Skin of body (tissue), 1 donor: ENCODE measurements at regions not wholly inside any gene's neighbourhood (a gene's known extent, or its start where the extent isn't known, plus 50 kb on each side); places are given as distances from the start of the nearest gene placed in this dataset.

ENCODE experiments used
- DNase-seq: peaks from one replicate; lab custom pipeline; 2025; lab: John Stamatoyannopoulos, UW

DNA sequence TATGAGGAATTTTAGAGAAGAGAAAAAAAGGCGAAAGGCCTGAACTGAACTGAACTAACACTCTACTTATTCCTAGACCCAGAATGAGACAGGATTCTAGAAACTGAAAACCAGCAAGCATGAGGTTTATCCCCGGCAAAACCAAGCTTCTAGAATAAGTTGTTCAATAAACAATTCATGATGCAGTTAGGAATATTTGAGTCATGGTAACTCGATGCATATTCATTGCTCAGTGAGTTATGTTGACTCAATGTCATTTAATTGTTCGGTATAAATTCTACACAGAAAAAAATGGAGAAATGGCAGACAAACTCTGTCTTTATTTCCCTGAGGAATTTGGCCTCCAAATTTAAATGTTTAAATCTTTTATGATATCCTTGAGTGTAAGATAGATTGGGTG is 321.5 kb downstream of the SATB2 start:
- no peak for DNase-seq

DNA sequence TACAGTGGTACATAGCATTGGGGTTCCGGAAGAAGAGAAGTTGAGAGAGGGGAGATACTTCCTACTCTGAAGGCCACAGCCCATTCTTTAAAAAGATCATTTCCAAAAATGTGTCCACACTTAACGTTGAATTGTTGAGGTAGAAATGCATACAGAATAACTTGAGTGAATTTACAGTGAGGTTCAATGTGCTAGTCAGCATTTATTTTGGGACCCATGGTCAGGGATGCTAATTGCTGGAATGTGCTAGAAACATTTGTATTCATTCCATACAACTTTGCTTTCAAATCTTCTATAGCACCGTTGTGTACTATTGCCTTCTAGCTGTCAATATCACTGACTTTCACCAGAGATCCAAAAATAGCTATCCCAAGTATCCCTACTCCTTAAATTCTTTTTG is 325.9 kb downstream of the SATB2 start:
- no peak for DNase-seq

DNA sequence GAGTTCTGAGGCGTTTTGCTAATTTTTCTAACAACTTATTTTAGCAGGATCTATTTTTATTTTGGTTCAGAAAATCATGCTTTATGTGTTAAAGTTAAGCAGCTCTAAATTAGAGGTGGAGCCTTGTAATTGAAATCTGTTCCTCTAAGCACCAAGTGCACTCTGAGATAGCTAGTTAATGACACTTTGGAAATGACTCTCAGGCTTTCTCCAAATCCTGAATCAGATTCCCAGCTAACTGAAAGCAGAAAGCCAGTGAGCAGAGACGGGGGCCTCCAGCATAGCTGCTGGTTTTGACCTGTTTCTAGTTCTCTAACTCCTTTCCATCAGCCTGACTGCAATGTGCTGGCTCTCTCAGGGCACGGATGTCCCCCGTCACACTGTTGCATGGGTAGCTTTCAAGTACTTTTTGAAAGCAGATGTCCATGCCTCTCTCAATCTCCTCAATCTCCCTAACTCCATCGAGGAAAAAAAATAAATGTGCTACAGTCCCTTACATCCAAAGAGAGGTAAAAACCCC is 326.5 kb downstream of the SATB2 start:
- no peak for DNase-seq

DNA sequence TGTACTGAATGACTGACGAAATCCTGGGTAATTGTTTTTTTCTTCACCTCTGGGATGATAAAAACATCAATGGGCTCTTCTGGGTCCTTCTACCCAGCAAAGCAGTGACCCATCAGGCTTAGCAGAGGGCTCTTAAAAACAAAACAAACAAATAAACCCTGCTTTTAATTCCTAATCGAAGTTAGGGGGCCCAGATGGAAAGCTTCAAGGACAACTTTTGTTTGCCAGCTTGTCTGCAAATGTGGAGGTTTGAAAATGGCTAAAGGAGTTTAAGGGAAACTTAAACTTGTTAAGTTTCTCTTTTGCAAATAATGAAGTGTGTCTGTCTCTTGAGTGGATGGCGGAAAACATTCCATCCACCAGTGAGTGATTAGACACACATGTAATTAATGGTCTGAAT is 327.2 kb downstream of the SATB2 start:
- peak; percentile 4 for DNase-seq

DNA sequence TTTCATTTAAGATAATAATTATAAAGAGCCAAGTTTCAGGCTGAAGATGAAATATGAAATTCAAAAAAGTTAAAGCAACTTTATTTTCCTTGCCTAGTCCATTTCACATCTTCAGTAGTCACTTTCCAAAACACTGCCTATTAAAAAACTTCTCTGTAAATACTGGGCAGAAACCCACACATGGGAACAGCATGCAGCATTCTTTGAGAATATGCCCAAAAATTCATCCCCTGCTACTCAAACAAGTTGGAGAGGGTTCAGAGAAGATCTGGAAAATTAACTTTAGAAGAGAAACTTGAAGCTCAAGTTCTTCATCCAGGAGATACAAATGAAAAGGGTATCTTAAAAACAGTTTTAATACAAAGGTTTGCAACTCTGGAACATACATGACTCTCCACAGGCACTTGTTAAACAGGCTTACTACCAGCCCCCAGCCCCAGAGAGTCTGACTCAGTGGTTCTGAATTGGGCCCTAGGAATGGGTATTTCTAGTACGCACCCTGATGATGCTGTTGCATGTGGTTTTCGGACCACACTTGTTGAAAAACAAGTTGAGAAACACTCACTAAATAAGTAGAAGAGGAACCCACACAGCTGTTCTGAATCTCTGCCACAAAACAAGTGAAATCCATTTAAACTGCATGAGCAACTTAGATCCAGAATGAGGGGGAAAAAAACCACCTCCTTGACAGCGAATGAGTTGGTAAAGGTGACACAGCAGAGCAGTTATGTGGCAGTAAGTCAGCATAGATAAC is 329.1 kb downstream of the SATB2 start:
- DNase-seq: peak; percentile 7

DNA sequence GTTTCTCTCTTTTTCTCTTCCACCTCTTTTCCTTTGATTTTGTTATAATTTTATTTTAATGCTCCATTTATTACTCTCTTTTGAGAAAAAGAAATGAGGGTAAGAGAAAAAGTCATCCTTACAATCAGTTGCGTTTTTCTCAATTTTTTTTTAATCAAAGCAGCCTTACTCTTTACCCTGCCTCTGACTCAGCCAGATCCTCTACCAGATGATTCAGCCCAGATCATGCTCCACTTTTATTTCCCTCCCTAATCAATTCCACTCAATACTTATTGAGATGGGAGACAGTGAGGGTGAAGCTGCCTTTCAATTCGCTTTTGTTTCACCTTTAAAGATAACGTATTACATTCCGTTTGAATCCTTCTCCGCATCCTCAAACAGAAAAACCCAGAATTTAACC is 337.9 kb downstream of the SATB2 start:
- no peak for DNase-seq

DNA sequence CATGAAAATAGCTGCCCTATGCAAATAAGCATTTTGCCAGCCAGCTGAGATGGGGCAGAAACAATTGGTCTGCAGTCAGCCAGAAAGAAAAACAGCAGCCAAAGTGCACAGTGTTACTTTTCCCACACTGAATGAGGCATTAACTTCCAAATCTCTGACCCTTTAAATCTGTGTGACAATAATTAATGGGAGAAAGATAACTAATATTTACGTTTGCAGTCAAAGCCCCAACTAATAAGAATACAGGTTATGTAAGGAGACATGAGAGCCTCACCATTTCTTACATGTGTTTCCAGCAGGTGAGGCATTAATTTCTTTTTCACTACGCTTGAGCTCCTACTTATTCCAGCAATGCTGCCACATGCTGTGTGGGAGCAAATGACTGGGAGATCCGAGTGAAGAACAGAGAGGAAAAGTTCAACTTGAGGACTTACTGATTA is 339.0 kb downstream of the SATB2 start:
- no peak for DNase-seq

DNA sequence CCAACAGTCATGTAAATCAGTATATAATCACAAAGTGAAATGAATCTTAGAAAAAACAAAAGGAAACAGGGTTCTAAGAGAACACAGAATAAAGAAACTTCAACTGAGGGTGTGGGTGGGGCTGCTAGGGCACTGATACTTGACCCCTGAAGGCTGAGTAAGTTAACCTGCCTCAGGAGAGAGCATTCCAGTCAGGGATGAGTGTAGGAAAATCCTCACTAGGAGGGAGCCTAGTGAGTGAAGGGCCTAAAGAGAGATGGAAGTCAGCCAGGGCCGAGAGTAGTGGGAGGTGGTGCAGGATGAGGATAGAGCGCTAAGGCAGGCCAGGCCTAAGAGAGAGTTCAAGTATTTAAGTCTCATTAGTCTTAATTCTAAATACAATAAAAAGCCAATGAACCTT is 342.6 kb downstream of the SATB2 start:
- no peak for DNase-seq

DNA sequence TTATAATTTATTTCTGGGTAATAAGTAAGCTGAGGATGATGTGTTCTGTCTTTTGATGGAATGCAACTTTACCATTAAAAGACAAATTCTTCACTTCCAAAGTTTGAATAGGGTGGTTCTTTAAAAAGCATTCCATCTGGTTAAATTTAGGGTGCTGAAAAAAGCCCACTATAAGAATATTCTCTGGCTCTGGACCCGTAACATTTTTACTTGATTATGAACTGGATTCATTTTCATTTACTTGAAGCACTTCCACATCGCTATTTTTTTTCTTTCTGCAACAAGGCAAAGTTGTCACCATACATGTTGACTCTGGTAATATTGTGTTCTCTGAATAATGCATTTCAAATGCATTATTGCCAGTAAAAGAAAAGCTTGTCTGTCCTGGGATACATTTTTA is 344.6 kb downstream of the SATB2 start:
- DNase-seq: no peak

DNA sequence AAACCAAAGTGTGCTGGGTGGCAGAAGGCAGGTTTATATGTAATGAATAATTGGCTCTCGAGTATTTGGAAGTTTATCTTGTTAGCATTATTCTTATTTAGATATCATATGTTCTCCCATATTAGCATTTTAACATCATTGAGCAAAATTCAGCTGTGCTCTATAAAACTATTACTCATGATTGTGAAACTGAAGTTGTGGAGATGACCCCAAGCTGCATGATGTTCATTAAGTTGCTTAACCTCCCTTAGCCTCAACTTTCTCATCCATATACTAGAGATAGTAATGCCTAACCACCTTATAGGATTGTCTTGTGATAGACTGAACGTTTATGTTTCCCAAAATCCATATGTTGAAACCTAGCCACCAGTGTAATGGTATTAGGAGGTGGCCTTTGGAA is 346.3 kb downstream of the SATB2 start:
- DNase-seq: no peak

DNA sequence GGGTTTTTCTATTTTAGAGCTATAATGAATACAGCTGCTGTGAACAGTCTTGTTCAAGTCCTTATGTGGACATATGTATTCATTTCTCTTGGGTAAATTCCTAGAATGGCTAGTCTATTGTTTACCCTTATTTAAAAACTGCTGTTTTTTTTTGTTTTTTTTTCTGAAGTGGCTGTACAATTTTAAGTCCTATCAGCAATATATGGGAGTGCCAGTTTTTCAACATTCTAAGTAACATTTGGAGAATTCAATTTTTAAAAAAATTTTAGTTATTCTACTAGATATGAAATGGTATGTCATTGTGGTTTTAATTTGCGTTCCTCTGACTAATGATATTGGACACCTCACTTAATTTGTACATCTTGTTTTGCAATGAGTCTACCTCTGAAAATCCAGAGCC is 349.7 kb downstream of the SATB2 start:
- no peak for DNase-seq

DNA sequence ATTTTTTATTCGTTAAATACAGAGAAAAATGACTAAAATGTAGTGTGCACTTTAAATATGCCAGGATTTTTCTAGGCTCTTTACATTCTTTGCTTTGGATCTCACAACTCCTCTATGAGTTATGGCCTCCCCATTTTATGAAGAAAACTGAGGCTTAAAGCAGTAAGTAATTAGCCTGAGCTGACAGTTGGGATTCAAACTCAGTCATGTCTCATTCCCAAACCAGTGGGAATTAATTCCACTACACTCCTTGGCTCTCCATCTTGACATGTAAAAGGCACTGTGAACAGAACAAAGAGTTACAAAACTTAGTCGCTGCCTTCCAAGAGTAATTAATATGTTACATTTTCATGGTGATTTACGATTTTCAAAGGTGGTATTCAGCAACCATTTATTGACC is 351.9 kb downstream of the SATB2 start:
- DNase-seq: no peak

DNA sequence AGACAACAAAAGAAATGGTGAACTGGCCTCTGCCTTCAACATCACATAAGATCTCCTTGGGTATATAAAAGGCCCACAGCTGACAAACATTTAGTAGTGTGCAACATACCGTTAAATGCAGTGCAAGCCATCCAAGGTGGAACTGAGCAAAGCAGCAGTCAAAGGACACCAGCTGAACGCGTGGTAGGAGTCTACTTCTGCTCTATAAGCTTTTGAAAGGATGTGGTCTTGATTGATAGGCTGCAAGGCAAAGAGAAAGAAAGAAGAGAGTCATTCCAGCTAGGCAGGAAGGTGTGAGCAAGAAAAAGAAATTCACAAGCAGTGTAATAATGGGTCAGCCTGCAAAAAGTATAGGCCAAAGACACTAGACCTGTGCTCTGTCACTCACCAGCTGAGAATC is 356.3 kb downstream of the SATB2 start:
- no peak for DNase-seq

DNA sequence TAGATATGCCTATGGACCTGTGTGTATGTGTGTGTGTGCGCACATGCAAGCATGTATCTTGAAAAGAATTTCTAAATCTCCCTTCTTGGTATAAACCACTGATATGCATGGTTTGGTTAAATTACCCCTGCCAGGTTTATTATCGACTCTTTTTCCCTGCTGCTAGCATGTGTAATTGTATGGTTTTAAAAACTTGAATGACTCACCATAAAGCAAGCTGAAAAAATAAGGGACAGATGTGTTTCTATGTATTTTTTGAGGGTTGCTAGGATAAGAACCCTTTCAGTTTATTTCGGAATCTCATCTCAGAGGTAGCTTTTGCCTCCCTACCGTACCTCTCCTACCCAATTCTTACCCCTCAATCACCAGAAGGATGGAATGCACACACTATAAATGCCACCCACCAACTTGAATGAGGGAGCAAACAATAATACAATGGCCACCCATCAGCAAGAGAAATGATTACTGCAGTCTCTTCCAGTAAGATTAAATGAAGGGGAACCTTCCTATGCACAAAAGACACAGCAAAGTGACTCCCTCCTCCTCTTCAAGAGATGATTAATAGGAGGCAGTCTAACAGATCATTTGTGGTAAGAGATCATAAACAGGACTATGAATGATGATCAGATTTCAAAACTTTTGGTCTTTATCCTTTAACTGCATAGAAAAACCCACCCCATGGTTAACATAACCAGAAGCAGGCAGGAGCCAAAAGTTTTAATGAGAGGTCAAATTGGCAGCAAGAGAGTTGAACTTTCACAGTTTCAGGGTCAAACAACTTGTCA is 357.2 kb downstream of the SATB2 start:
- DNase-seq: no peak

DNA sequence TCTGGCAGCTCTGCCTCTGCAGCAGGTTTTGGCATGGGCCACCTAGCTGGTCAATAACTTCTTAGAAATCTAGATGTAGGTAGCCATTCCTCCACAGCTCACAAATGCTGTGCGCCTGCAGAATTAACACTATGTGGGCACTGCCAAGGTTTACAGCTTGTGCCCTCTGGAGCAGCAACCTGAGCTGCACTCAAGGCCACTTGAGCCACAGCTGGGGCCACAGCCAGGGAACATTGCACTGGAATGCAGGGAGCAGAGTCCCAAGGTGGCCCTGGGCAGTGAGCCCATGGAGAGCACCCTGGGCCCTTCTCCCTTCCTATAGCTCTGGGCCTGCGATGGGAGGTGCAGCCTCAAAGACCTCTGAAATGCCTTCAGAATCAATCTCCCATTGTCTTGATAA is 365.3 kb downstream of the SATB2 start:
- DNase-seq: no peak

DNA sequence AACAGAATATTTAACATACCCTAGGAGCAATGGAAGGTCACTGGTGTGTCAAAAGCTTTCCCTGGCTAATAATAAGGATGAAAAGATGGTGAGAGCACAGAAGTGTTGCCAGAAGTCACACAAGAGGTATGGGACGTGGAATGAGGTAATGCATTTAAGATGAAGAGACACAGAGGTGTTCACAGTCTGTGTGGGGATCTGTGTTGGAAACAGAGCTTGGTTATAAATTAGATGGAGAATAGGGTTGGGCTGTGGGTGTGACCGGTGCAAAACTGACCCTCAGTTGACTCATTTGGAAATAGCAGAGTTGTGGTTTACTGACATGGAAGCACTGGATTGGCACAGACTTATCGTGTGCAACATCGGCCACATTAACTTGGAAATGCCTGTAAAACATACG is 372.5 kb downstream of the SATB2 start:
- no peak for DNase-seq

DNA sequence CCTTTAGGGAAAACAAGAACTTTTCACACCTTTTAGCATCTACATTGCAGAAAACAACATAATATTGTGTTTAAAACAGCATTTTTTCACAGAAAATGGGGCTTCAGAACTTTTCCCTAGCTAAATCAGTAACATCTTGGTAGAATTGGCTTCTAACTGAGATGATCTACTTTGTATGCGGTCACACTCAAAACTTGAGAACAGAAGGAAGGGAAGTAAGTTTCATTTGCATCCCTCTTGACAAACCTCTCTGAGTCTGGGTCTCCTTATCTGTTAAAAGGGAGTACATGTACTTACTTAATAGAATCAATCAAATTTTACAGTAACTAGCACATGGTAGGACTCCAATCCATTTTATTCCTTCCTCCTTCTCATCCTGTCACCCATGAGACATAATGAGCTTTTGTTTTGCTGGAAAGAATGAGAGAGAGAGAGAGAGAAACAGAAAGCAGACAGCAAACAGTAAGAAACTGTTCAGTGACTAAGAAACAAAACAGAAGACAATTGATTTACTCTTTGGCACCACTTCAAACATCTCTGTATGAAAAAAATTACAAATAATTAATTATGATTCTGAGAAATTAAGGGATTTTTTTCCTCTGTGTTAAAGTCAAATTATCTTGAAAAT is 387.3 kb downstream of the SATB2 start:
- no peak for DNase-seq

DNA sequence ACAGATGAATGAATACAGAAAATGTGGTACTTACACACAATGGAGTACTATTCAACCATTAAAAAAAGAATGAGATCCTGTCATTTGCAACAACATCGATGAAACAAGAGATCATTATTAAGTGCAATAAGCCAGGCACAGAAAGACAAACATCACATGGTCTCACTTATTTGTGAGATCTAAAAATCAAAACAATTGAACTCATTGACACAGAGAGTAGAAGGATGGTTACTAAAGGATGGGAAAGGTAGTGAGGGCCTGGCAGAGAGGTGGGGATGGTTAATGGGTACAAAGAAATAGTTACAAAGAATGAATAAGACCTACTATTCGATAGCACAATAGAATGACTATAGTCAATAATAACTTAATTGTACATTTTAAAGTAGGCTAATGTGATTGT is 393.5 kb downstream of the SATB2 start:
- DNase-seq: no peak

DNA sequence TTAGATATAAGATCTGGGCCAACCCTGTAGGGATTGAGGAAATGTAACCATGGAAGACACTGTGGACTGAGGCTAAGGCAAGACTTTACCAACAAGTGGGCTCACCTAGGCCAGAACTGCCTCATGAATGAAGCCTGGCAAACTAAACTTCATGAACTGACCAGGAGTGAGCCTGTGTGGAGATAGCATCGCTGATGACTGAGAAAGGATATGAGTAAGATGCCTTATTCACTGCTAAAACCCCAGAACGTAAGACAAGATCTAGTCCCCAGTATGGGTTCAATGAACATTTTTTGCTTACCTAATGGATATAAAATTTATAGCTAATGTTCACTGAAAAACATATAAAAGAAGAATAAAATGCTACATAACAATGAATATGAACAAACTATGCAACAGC is 399.8 kb downstream of the SATB2 start:
- no peak for DNase-seq

DNA sequence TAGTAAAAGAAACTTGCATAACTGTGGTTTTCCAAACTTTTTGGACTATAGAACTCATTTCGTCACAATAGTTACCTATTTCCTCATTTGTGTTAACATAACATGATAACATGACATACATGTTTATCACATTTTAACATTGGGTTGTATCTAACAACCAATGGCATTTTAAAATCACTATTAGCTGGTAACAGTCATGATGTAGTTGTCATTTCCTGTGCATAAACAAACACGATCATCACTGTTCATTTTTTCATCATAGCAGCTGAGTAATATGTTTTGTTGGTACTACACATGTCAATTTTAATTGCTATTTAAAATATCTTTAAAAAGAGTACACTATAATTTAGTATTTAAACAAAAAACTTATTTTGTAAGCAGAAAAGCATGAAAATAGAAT is 402.4 kb downstream of the SATB2 start:
- DNase-seq: no peak

DNA sequence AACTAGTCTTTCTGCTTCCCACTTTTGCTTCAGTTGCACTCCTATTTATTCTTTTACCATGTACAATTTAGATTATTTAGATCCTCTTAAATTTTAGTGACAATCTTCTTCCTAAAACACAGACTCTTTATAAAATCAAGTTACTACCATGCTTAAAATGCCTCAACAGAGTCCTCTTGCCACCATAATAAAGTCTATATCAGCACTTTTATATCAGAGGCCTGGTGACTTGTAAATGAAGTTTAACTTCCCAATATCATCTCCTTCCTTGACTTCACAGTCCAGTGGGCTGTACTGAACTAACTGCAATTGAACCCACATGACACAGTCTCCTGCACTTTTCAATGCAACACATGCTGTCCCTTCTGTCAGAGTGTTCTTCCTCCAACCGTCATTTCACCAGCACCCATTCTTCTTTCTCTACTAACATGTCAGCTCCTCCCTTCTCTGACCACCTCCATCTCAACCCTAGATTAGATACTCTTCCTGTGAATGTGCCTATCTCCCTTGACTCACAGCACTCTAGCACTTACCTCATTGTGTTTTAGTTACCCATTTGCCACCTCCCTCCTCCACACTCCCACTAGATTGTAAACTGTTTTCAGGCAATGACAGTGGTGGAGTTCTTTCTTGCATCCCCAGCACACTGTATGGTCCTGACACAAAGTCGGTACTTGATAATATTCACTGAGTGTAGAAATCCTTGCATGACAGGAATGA is 414.9 kb downstream of the SATB2 start:
- DNase-seq: no peak

DNA sequence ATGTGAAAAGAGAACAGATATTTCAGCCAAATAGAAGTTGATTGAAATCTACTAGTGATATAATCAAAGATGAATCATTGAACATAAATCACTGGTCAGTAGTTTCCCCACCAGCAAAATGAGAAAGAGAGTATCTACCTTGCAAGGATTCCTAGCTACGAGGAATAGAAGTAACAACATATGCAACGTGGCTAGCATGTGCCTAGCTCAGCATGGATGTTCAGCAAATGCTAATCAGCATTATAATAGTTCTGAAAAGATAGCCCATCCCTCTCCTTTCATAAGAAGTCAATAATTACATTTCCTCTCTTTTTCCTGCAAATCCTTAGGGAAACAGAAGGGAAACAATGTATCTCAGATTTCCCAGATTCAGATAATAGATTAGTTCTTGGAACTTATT is 417.2 kb downstream of the SATB2 start:
- DNase-seq: no peak
